ENCODE measurements at regions not wholly inside any gene's neighbourhood (a gene's known extent, or its start where the extent isn't known, plus 50 kb on each side); places are given as distances from the start of the nearest gene placed in this dataset.

- peak in 2 of 14 donors; percentile 11 to 32 for DNase-seq
These were observed 547.1 kb downstream of the CCDC171 start for GRCh38 chr9:16099732-16100536.

- peak in 3 of 14 donors; percentile 17 to 32 (median 28) for DNase-seq
These were observed 547.8 kb downstream of the CCDC171 start for GRCh38 chr9:16100537-16101091.

DNA sequence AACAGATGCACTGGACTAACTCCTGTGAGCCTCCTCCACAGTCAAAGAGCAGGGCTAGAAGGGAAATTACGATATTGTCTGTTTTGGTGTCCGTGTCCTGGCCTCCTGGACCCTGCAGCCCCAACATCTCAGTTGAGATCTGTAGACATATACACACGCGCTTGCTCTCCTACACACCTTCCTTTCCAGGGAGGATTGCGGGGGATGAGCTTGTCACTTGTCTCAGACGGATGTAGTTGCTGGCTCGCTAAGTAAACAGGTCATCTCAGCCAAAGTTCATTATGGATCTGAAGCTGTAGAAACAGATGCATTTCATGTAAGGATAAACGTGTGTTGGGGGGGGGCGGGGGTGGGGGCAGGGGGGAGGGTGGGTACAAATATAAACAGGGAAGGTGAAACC, 549.3 kb downstream of the CCDC171 start:
- no peak for DNase-seq

GRCh38 chr9:16103620-16104397, 551.0 kb downstream of the CCDC171 start:
- DNase-seq: peak in 1 of 14 donors; percentile 19

- DNase-seq: no peak
These were observed 552.6 kb downstream of the CCDC171 start for GRCh38 chr9:16105168-16106020.

DNA sequence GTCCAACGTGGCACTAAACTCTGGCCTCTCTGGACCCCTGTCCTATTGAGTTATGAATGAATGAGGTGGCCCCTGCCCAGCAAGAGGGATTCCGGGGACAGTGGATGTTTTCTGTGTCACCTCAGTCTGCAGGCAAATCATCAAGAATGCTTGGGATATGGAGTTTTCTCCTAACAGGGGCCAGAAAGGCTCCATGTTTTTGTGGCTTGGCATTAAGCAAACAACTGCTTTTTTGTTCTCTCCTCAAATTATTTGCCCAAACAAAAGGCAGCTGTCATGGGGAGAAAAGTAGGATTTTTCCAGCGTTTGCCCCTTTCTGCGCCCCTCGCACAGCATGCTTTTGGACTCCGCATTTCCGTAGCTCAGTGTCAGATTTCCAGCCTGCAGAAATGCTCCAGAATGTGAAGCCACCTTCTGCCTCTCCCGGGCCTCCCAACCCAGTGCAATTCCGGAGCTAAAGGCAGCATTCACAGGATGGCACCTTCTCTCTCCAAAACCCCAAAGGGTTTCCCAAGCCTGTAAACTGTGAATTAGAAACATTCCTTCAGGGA, 553.3 kb downstream of the CCDC171 start:
- peak in 1 of 14 donors; percentile 18 for DNase-seq

DNA sequence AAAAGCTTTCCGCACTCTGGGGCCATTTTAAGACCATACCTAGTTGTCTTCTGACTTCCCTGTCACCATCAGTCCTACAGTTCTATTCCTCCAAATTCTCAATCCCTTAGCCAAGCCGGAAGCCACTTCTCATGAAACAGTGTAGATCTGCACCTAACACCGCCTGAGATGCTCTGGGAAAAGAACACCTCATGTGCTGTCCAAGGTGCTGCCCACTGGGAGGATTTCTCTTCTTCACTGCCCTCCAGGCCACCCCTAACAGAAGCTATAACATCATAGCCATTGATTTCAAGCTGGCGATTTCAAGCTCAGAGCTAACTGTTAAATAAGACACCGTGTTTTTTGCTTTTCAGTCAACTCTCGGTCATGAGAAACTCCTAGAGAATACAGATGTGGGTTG, 559.3 kb downstream of the CCDC171 start:
- no peak for DNase-seq

DNA sequence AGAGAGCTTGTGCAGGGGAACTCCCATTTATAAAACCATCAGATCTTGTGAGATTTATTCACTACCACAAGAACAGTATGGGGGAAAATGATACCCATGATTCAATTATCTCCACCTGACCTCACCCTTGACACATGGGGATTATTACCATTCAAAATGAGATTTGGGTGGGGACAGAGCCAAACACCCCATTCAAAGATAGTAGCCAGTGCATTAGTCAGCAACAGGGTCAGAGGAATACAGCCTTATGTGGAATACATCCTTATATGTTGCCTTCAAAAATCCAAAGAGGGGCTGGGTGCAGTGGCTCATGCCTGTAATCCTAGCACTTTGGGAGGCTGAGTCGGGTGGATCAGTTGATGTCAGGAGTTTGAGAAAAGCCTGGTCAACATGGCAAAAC, 563.2 kb downstream of the CCDC171 start:
- no peak for DNase-seq

GRCh38 chr9:16118043-16118442, 565.2 kb downstream of the CCDC171 start:
- no peak for DNase-seq

GRCh38 chr9:16119261-16120230, 566.7 kb downstream of the CCDC171 start:
- DNase-seq: no peak

- no peak for DNase-seq
These were observed 567.4 kb downstream of the CCDC171 start for GRCh38 chr9:16120231-16120641.

- DNase-seq: no peak
These were observed 567.9 kb downstream of the CCDC171 start for GRCh38 chr9:16120727-16121126.

GRCh38 chr9:16121168-16121567, 568.3 kb downstream of the CCDC171 start:
- no peak for DNase-seq

DNA sequence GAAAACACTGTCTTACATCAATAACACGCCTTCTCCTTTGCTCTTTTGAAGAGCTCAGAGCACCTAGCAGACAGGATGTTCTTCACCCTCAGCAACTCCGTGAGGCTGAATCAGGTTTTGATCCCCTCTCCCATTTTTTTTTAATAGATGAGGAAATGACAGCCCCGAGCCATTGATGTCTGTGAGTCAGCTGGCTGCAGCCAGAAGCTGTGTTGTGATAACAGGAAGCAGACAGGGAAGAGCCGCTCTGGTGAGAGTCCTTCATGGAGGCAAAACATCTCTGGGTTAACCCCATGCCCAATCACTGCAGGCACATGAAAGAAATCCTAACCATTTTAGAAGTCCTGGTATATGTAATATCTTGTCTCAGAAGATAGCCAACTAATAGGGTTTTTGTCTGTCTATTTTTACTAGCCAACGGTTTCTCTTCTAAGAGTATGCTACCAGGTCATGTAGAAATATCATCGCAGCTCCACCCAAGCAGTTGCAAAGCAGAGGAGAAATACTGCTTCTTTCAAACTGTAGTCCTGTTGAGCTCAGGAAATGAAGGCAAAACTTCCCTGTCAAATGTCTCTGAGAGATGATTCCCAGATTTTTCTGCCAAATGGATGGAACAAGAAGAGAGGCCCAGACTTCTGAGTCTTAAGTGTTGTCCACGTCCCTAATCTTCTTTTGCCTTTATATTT, 568.9 kb downstream of the CCDC171 start:
- no peak for DNase-seq

GRCh38 chr9:16125629-16126028, 572.8 kb downstream of the CCDC171 start:
- DNase-seq: no peak

GRCh38 chr9:16126042-16126441, 573.2 kb downstream of the CCDC171 start:
- no peak for DNase-seq

DNA sequence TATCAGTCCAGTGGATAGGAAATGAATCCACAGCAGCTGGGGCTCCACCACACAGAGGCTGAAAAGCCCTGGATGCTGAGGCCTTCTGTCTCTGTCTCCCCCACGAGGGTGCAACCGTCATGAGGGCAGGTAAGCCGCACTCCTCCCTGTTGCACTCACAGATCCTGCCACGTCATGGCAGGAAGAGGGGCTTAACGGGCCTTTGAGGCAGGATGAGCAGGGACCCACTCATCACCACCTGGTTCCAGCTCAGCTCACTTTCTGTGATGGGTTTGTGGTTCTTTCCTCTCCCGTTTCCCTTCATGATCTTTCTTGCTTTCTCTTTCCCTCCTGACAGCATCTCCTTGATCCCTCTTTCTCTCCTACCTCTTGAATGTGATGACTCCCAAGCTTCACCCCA, 575.2 kb downstream of the CCDC171 start:
- no peak for DNase-seq

DNA sequence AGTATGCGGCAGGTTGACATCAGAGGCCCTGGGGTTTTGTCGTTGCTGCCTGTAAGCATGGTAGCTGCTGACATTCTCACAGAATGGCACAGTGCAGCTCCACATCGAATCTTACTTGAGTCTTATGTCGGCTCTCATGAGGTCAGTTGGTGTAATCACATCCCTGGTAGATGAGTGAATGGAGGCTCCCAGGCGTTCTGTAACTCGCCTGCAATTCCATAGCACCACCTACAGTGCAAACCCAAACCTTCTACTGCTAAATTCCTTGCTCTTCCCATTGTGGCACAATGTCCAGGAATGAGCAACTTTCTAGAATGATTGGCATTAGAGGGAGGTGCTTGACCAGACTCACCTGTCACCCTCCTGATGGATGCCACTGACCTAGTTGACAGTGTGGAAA, 578.4 kb downstream of the CCDC171 start:
- DNase-seq: no peak

DNA sequence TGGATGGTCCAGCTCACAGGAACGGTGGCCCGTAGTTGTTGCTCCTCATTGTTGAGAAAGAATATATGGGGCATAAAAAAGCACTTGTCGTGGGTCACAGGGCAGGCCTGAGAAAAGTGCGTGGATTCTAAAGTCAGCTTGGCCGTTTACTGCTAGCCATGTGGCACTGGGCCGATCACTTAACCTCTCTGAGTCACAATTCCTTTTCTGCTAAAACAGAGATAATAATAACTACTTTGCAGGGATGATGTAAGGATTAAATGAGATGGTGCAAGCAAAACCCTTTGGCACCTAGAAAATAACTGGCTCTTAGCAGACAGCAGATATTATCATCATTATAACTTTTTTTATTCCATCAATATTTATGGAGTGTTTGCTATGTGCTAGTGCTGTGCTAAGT, 579.7 kb downstream of the CCDC171 start:
- DNase-seq: no peak

GRCh38 chr9:16133032-16133431, 580.2 kb downstream of the CCDC171 start:
- DNase-seq: no peak
